ENCODE measurements at regions not wholly inside any gene's neighbourhood (a gene's known extent, or its start where the extent isn't known, plus 50 kb on each side); places are given as distances from the start of the nearest gene placed in this dataset.

- no peak for TF ChIP-seq POLR2A (IDR thresholded peaks at IDR 0.05)
- no peak for TF ChIP-seq POLR2AphosphoS5 (IDR thresholded peaks at IDR 0.05)
- TF ChIP-seq, protein P1, sequence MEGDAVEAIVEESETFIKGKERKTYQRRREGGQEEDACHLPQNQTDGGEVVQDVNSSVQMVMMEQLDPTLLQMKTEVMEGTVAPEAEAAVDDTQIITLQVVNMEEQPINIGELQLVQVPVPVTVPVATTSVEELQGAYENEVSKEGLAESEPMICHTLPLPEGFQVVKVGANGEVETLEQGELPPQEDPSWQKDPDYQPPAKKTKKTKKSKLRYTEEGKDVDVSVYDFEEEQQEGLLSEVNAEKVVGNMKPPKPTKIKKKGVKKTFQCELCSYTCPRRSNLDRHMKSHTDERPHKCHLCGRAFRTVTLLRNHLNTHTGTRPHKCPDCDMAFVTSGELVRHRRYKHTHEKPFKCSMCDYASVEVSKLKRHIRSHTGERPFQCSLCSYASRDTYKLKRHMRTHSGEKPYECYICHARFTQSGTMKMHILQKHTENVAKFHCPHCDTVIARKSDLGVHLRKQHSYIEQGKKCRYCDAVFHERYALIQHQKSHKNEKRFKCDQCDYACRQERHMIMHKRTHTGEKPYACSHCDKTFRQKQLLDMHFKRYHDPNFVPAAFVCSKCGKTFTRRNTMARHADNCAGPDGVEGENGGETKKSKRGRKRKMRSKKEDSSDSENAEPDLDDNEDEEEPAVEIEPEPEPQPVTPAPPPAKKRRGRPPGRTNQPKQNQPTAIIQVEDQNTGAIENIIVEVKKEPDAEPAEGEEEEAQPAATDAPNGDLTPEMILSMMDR (IDR thresholded peaks at IDR 0.05), result no peak
These were observed 417.2 kb downstream of the COG6 start for GRCh38 chr13:40072663-40073120.
